GM18498 (cell line): ENCODE measurements at regions not wholly inside any gene's neighbourhood (a gene's known extent, or its start where the extent isn't known, plus 50 kb on each side); places are given as distances from the start of the nearest gene placed in this dataset.
"Not testable (repeated sequence)": the region's sequence is repeated elsewhere in the genome, so short reads cannot be mapped to it uniquely, and the experiment has no call there.

Source experiments
- ATAC-seq: cut with Tn5 transposase; IDR thresholded peaks from one replicate; pipeline ENCODE4 v1.9.1; 2021; ENCODE audit warnings: mild to moderate bottlenecking, moderate library complexity; ENCODE audit not compliant: unreplicated experiment

- ATAC-seq, result no peak
Observed at GRCh38 chr2:184302506-184302905, 295.8 kb upstream of the ZNF804A start.

- ATAC-seq, result no peak
Observed at GRCh38 chr2:184304006-184304405, 294.3 kb upstream of the ZNF804A start.

- no peak for ATAC-seq
Observed at GRCh38 chr2:184305105-184305504, 293.2 kb upstream of the ZNF804A start.

GRCh38 chr2:184308706-184309105 is 289.6 kb upstream of the ZNF804A start:
- no peak for ATAC-seq

GRCh38 chr2:184312970-184313369 is 285.4 kb upstream of the ZNF804A start:
- ATAC-seq, result no peak

- no peak for ATAC-seq
Observed at GRCh38 chr2:184314829-184315228, 283.5 kb upstream of the ZNF804A start.

DNA sequence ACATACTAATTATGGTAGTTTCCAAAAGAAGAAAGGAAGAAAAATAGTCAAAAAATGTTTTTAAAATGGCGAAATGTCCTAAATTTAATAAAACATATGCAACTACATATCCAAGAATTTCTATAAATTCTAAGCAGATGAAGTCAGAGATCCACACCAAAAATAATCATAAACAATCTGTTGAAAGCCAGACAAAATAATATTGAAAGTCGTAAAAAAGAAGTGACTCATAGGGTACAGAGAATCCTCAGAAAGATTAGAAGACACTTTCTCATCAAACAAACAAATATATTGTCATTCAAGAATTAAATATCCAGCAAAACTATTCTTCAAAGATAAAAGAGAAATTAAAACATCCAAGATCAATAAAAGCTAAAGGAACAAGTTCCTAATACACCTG is 281.4 kb upstream of the ZNF804A start:
- no peak for ATAC-seq

DNA sequence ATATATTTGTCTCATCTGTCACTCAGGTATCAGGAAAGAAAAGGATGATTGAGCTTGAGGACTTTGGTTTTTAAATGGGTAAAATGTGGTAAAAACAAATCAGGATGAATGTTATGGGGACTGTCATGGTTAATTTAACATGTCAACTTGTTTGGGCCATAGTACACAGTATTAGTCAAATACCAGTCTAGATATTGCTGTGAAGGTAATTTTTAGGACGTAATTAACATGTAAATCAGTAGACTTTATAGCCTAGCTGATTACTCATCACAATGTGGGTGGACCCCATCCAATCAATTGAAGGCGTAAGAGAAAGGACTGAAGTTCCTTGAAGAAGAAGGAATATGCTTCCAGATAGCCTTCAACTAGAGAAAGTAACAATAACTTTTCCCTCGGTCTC is 275.7 kb upstream of the ZNF804A start:
- no peak for ATAC-seq

- no peak for ATAC-seq
Observed at GRCh38 chr2:184326066-184326465, 272.3 kb upstream of the ZNF804A start.

GRCh38 chr2:184327805-184328204 is 270.5 kb upstream of the ZNF804A start:
- not testable (repeated sequence) for ATAC-seq

DNA sequence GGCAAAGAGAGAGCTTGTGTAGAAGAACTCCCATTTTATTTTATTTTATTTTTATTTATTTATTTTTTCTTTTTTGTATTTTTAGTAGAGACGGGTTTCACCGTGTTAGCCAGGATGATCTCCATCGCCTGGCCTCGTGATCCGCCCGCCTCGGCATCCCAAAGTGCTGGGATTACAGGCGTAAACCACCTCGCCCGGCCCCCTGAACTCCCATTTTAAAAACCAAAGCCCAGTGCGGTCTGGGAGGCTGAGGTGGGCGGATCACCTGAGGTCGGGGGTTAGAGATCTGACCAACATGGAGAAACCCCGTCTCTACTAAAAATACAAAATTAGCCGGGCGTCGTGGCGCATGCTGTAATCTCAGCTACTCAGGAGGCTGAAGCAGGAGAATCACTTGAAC is 267.8 kb upstream of the ZNF804A start:
- not testable (repeated sequence) for ATAC-seq

- no peak for ATAC-seq
Observed at GRCh38 chr2:184336688-184337087, 261.6 kb upstream of the ZNF804A start.

GRCh38 chr2:184338771-184339170 is 259.6 kb upstream of the ZNF804A start:
- no peak for ATAC-seq

DNA sequence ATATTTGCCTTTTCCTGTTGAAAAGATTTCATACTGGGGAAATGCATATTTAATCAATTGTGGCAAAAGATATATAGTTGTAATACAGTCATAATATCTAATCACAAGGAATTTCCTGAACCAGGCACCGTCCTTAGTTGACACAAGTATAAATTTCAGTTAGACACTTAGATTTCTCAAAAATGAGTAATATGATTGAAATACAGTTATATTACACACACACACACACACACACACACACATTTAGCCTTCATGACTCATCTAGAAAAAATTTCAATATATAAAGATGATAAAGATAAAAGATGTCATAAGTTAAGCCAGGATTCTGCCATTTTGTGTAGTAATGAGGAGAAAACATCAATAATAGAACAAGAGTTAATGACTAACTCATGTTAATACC is 258.4 kb upstream of the ZNF804A start:
- no peak for ATAC-seq

DNA sequence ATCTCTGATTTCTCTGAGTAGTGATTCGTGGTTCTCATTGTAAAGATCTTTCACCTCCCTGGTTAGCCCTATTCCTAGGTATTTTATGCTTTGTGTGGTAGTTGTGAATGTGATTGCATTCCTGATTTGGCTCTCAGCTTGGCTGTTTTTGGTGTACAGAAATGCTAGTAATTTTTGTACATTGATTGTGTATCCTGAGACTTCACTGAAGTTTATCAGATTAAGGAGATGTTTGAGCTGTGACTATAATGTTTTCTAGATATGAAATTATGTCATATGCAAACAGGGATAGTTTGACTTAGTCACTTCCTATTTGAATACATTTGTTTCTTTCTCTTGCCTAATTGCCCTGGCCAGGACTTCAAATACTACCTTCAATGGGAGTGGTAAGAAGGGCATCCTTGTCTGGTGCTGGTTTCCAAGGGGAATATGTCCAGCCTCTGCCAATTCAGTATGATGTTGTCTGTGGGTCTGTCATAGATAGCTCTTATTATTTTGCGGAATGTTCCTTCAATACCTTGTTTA is 251.9 kb upstream of the ZNF804A start:
- no peak for ATAC-seq

- ATAC-seq, result no peak
Observed at GRCh38 chr2:184351126-184351525, 247.2 kb upstream of the ZNF804A start.

DNA sequence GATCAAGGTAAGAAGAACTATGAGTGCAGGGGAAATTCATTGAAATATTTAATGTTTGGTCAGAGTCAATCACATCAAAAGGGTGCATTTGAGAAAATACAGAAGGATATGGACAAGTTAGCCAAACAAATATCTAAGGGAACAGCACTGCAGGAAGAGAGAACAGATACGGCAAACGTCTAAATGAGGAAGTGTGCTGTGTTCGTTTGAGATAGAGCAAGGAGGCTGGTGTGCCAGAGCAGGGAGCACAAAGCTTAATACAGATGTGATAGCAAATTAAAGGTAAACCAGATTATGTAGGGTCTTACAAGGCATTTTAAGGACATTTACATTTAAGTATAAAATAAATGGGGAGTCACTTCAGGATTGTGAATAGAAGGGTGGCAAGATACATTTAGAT is 241.3 kb upstream of the ZNF804A start:
- no peak for ATAC-seq

DNA sequence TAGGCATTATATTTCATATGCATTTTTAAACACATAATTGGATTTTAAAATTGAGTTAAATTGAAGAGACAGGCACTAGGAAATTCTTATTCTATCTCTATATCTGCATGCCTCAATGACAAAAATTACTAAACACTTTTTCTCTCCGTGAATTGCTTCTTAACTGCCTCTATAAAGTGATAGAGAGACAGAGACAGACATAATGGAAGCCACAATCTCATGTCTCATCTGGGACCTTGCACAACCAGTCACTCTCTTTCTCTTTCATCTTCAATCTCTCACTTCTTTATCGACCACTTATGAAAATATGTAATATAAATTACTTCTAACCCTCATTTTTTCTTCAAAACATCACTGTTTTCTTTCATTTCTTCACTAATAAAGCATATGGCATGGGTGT is 238.9 kb upstream of the ZNF804A start:
- no peak for ATAC-seq

GRCh38 chr2:184363213-184363612 is 235.1 kb upstream of the ZNF804A start:
- ATAC-seq, result no peak

DNA sequence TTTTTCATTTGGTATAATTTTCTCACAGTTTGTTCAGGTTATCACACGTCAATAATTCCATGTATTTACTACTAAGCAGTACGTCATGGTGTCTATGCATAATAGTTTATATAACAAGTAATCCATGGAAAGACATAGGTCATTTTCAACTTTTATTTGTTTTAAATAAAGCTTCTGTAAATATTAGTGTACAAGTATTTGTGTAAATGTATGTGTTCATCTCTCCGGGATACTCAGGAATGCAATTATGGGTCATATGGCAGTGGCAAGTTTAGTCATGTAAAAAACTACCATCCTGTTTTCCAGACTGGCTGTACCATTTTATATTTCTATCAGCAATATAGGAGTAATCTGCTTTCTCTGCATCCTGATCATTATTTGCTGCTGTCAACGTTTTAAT is 231.1 kb upstream of the ZNF804A start:
- no peak for ATAC-seq

DNA sequence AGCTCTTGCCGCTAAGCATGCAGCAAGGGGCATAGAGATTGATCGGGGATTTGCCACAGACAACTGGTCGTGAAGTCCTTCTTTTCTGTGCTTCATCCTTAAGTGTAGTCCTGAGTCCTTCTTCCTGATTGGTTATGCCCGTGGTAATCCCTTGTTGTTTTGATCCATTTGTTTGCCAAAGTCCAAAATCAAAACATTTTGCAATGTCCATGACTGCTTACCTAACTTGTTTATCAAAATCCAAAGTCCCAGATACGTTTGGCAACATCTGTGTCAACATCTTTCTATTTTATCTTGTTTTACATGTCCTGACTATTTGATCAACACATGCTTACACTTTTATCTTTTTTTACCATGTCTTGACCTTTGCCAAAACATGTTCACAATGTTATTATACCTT is 229.0 kb upstream of the ZNF804A start:
- ATAC-seq, result no peak

DNA sequence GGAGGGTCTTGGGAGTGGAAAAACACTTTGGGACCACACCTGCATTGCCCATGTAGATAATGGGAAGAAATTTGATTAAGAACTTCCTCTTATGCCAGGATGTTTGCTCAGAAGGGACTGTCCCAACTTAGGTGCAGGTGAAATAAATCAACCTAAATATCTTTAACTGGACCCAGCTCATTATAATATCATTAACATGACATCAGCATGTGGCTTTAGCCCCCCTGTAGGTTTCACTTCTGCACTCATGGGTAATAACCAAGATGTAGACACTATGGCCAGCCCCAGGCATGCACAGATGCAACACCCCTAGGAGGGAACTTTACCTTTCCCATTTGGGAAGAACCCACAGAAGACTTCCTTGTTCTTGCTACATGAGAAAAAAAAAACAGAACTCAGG is 227.4 kb upstream of the ZNF804A start:
- ATAC-seq, result no peak

DNA sequence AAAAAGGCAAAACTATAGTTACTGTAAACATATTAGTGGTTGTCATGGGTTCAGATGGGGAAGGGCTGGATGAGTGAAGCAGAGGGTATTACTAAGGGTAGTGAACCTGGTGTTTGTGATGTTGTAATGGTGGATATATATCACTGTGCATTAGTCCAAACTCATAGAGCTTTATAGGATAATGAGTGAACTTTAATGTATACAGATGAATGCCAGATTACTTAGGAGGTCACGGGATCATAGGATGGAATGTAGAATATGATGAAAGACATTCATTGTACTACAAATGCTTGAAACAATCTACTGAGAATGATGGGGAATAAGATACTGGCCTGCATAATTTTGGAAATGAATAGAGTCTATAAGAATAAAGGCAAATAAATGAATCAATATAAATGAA is 226.7 kb upstream of the ZNF804A start:
- no peak for ATAC-seq

- ATAC-seq, result no peak
Observed at GRCh38 chr2:184372484-184372883, 225.8 kb upstream of the ZNF804A start.
